Cardiac muscle cell (in vitro differentiated cells and primary cell): ENCODE measurements at regions not wholly inside any gene's neighbourhood (a gene's known extent, or its start where the extent isn't known, plus 50 kb on each side); places are given as distances from the start of the nearest gene placed in this dataset.

Experiments
- DNase-seq, 2 donors: peaks; one replicate each; pipeline versions ENCODE4 v3.0.0 to v3.0.0-alpha.2; 2010 to 2017; ENCODE audit warnings: low read depth in 1 of 2, low spot score in 1 of 2
- H3K27ac ChIP-seq: fragments of 200-600 bp; sonication (generic); 2 replicates; pipeline ENCODE4 v1.5.1; 2016
- H3K27me3 ChIP-seq: fragments of 200-600 bp; sonication (generic); 2 replicates; pipeline ENCODE4 v1.6.0; 2016; ENCODE audit warnings: control low read depth
- H3K36me3 ChIP-seq: fragments of 200-600 bp; sonication (generic); 2 replicates; pipeline ENCODE4 v1.5.1; 2016; ENCODE audit warnings: control low read depth
- H3K4me1 ChIP-seq: fragments of 200-600 bp; sonication (generic); 2 replicates; pipeline ENCODE4 v1.8.1; 2017; ENCODE audit warnings: low read depth, mild to moderate bottlenecking, mixed run types
- H3K4me3 ChIP-seq: fragments of 200-600 bp; sonication (generic); 2 replicates; pipeline ENCODE4 v1.5.1; 2016; ENCODE audit warnings: mild to moderate bottlenecking
- H3K9me3 ChIP-seq: fragments of 200-600 bp; sonication (generic); 2 replicates; pipeline ENCODE4 v1.5.1; 2017; ENCODE audit warnings: low read depth, mild to moderate bottlenecking, control low read depth
- TF ChIP-seq, protein P1 (sequence below): IDR thresholded peaks from 2 replicates; pipeline ENCODE4 v1.5.1; 2012; ENCODE audit warnings: low read depth, mild to moderate bottlenecking, low read length

DNA sequence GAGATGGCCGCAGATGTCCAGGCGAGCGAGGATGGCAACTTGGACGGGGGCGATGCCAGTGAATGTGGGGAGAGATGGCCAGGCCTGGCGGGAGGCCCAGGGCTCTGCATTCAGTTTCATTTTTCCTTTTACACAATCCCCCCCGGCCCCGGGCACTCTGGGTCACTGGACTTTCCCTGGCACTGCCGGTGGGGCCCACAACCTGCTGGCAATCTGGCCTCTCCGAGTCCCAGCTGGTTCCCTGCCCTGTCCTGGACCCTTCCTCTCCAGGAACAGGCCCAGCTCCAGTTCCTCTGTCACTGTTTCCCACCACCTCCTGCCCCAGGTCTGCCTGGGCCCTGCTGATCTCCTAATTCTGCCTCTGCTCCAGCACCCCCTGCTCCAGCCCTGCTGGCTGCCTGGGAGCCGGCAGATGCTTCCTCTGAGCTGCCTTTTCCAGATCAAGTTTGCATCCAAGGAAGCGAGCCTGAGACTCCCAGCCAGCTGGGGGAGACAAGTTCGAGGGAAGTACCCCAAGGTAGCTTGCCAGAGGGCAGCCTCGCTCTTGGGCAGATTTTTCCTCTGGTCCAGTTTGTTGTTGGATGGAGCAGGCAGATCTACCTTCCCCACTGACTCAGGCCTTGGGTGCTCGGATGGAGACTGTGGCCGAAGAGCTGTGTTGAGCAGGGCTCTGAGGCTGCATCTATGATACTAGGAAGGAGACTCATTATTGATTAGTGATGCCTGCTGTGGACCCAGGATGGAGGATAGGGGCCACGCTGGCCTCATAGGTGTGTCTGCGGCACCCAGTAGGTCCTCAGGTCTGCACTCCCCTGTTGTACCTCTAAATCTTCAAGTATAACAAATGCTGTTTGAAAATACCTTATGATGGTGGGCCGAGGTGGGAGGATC lies 83.2 kb downstream of the CEBPB start:
- H3K27me3 ChIP-seq = no peaks in the 10 kb centered on the region
- H3K4me1 ChIP-seq = no peaks in the 10 kb centered on the region
- H3K4me3 ChIP-seq = no peak overlapping the region
- TF ChIP-seq, protein P1, sequence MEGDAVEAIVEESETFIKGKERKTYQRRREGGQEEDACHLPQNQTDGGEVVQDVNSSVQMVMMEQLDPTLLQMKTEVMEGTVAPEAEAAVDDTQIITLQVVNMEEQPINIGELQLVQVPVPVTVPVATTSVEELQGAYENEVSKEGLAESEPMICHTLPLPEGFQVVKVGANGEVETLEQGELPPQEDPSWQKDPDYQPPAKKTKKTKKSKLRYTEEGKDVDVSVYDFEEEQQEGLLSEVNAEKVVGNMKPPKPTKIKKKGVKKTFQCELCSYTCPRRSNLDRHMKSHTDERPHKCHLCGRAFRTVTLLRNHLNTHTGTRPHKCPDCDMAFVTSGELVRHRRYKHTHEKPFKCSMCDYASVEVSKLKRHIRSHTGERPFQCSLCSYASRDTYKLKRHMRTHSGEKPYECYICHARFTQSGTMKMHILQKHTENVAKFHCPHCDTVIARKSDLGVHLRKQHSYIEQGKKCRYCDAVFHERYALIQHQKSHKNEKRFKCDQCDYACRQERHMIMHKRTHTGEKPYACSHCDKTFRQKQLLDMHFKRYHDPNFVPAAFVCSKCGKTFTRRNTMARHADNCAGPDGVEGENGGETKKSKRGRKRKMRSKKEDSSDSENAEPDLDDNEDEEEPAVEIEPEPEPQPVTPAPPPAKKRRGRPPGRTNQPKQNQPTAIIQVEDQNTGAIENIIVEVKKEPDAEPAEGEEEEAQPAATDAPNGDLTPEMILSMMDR = no peak
- no peaks in the 10 kb centered on the region for H3K36me3 ChIP-seq
- no peaks in the 10 kb centered on the region for H3K9me3 ChIP-seq
- no peak overlapping the region for H3K27ac ChIP-seq
- DNase-seq = no peak

- no peak overlapping the region for H3K4me3 ChIP-seq
- H3K9me3 ChIP-seq = no peaks in the 10 kb centered on the region
- H3K27me3 ChIP-seq = no peaks in the 10 kb centered on the region
- H3K27ac ChIP-seq = no peak overlapping the region
- H3K36me3 ChIP-seq = no peaks in the 10 kb centered on the region
- H3K4me1 ChIP-seq = no peaks in the 10 kb centered on the region
- TF ChIP-seq, protein P1 = no peak
- no peak for DNase-seq
These were observed 84.2 kb downstream of the CEBPB start for GRCh38 chr20:50274570-50275430.

DNA sequence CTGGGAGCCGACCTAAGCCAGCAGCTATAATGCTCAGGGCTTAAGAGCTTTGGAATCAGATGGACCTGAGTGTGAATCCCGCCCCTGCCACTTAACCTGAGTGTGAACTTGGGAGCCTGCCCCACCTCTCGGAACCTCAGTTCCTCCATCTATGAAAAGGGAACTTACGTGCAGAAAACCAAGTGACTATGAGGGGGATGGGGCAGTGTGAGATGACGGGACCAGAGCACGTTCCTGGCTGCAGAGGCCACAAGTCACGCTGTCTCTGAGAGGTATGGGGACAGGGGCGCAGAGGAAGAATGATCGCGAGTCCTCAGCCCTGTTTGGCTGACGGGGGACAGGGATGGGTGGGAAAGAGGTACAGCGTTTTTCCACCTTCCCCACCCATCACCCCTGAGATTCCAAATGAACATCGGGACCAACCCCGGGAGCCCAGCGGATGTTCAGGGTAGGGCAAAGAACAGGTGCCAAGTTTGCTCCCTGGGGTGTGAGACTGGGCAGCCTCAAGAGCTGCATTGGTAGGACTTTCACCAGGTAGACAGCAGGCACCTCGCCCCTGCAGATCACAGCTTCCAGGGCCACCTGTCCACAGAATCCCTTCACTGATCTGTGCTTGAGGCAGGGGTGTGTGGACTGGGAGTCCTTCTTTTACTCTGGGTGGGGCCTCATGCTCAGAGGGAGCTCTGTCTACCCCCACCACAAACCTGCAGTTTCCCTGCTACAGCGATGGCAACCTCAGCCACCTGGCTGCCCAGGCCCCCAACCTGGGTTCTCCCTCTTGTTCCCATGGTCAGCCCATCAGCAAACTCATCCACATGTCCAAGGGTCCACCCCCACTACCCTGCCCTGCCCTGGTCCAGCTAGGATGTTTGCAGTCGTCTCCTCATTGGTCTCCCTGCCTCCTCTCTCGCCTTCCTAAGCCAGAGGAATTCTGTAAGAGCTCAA lies 85.8 kb downstream of the CEBPB start:
- Histone ChIP-seq H3K27me3 (no peaks in the 10 kb centered on the region), H3K9me3 (no peaks in the 10 kb centered on the region), H3K36me3 (no peaks in the 10 kb centered on the region), H3K27ac (no peak overlapping the region), H3K4me3 (no peak overlapping the region), H3K4me1 (no peaks in the 10 kb centered on the region)
- no peak for DNase-seq
- TF ChIP-seq, protein P1 = no peak

GRCh38 chr20:50277064-50277415 lies 86.4 kb downstream of the CEBPB start:
- Histone ChIP-seq H3K27me3 (no peaks in the 10 kb centered on the region), H3K4me3 (no peak overlapping the region), H3K27ac (no peak overlapping the region), H3K4me1 (no peaks in the 10 kb centered on the region), H3K9me3 (no peaks in the 10 kb centered on the region), H3K36me3 (no peaks in the 10 kb centered on the region)
- no peak for DNase-seq
- TF ChIP-seq, protein P1 = no peak
